ENCODE measurements at regions not wholly inside any gene's neighbourhood (a gene's known extent, or its start where the extent isn't known, plus 50 kb on each side); places are given as distances from the start of the nearest gene placed in this dataset.
A peak's percentile ranks its signal among the peaks of the same experiment; 100 is the strongest.

- Histone ChIP-seq H3K36me3 (ENCODE audit: control insufficient read depth in 2 of 2, insufficient read depth in 2 of 2, low read length in 1 of 2) (no peaks in the 10 kb centered on the region), H2AFZ (ENCODE audit: control insufficient read depth, low read depth, low read length) (peak overlapping the region; percentile 25), H3K9ac (ENCODE audit: control insufficient read depth, insufficient read depth, low read length) (no peak overlapping the region), H3K27ac (ENCODE audit: control insufficient read depth, insufficient read depth) (no peak overlapping the region), H3K4me1 (ENCODE audit: control insufficient read depth, insufficient read depth, low read length) (peaks cover 13% of the 10 kb centered on the region), H4K20me1 (ENCODE audit: control insufficient read depth, insufficient read depth) (no peaks in the 10 kb centered on the region), H3K79me2 (ENCODE audit: control insufficient read depth, insufficient read depth, low read length) (no peaks in the 10 kb centered on the region), H3K27me3 (replicated peaks in 1 of 2; ENCODE audit: control insufficient read depth in 2 of 2, insufficient read depth in 2 of 2, low read length in 1 of 2) (no peaks in the 10 kb centered on the region), H3K9me3 (replicated peaks; ENCODE audit: control insufficient read depth, insufficient read depth, low read length) (no peaks in the 10 kb centered on the region), H3K4me2 (ENCODE audit: control insufficient read depth, insufficient read depth) (peak overlapping the region; percentile 34; the same call in 1 of the 2 replicates), H3K4me3 (no peak overlapping the region)
- ATAC-seq (no peak), FAIRE-seq (no peak), DNase-seq (ENCODE audit: low read depth, low spot score) (no peak)
- 66% methylated on average over 7 of the region's 7 CpGs for WGBS (ENCODE audit: insufficient coverage, insufficient replicate concordance, low lambda C conversion rate, missing lambda C conversion rate)
- BruUV-seq (replicated peaks) = no TSS peak
- ChIA-PET POLR2A (no interaction called here), RAD21 (ENCODE audit: unreplicated experiment) (no interaction called here), SMC1A (ENCODE audit: uncharacterized antibody, unreplicated experiment) (no interaction called here), CTCF (interaction anchor here (1.0 kb wide), 1 partner anchor 43 kb away, joined by 3 read pairs; no protein-coding TSS in a partner anchor)
- intact Hi-C loops (cut with micrococcal nuclease; ENCODE audit: unreplicated experiment) (no loop called here), in situ Hi-C loops (cut with MboI) (no loop called here)
- no peak for TF ChIP-seq MXI1 (IDR thresholded peaks at IDR 0.05; ENCODE audit: low read depth, low read length)
- no peak for TF ChIP-seq SPI1 (IDR thresholded peaks at IDR 0.05; ENCODE audit: borderline replicate concordance, insufficient read depth, low read depth, low read length)
- no peak for TF ChIP-seq CREM (IDR thresholded peaks at IDR 0.05; ENCODE audit: low read depth)
- TF ChIP-seq ASH2L (IDR thresholded peaks at IDR 0.05; ENCODE audit: borderline replicate concordance, low read depth) = no peak
- no peak for TF ChIP-seq PML (IDR thresholded peaks at IDR 0.05; ENCODE audit: low read length)
- TF ChIP-seq NR2C2 (IDR thresholded peaks at IDR 0.05; ENCODE audit: borderline replicate concordance, control insufficient read depth, insufficient read length, low read depth) = no peak
- TF ChIP-seq, protein P1, sequence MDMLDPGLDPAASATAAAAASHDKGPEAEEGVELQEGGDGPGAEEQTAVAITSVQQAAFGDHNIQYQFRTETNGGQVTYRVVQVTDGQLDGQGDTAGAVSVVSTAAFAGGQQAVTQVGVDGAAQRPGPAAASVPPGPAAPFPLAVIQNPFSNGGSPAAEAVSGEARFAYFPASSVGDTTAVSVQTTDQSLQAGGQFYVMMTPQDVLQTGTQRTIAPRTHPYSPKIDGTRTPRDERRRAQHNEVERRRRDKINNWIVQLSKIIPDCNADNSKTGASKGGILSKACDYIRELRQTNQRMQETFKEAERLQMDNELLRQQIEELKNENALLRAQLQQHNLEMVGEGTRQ (IDR thresholded peaks at IDR 0.05; ENCODE audit: borderline replicate concordance, low read depth, low read length) = no peak
Measured at GRCh38 chr2:60391649-60392375, 161.6 kb downstream of the BCL11A start.

All from GM12878 (cell line).